T47D (cell line): ENCODE measurements at regions not wholly inside any gene's neighbourhood (a gene's known extent, or its start where the extent isn't known, plus 50 kb on each side); places are given as distances from the start of the nearest gene placed in this dataset.

ENCODE experiments used
- DNase-seq, 2 experiments: peaks; one replicate each; pipeline versions ENCODE4 v3.0.0 to v3.0.0-alpha.2; 2011 to 2012; ENCODE audit warnings: low read depth in 1 of 2, low spot score in 1 of 2
- JUND ChIP-seq: IDR thresholded peaks from 2 replicates; pipeline ENCODE4 v1.6.1; 2012; ENCODE audit warnings: low read depth
- in situ Hi-C: cut with HindIII; loops from 2 replicates; pipeline ENCODE4 v1.10.0; 2016; ENCODE audit warnings: low sequenced_read_pairs, low pct_unique_long_range_greater_than_20kb

DNA sequence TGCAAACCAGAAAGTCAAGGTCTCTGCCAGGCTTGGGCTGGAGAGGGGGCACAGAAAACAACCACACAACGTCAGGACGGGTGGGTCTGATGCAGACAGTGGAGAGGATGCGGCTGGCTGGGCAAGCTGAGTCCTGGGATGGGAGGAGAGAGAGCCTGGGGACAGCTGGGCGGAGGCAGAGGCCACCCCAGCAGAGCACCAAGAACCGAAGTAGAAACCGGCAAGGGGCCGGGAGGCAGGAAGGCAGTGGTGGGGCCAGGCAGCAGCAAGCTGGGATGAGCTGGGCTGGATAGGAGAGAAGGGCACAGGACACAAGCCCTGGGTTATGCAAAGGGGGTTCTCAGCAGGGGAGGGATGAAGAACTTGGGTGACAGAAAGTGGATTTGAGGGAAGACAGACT lies 188.2 kb downstream of the SHANK2 start:
- in situ Hi-C loops, result no loop called here
- no peak for TF ChIP-seq JUND
- DNase-seq, result no peak

DNA sequence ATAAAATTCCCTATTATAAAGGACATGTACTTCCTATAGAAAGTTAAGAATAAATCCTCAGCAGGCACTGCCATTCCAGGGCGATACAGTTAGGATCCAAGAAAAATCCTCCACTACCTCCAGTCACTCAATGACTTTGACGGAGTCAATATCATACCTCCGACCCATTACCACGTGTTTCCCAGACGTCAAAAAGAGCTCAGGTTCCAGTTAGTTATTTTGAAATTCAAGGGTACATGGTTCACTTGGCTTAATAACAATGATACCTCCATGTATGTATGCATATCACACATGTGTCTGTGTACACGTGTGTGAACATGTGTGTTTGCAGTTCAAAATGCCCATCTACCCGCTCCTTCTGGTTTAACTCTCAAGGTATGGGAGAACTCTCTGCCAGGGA lies 189.2 kb downstream of the SHANK2 start:
- TF ChIP-seq JUND, result no peak
- no peak for DNase-seq
- in situ Hi-C loops, result no loop called here

DNA sequence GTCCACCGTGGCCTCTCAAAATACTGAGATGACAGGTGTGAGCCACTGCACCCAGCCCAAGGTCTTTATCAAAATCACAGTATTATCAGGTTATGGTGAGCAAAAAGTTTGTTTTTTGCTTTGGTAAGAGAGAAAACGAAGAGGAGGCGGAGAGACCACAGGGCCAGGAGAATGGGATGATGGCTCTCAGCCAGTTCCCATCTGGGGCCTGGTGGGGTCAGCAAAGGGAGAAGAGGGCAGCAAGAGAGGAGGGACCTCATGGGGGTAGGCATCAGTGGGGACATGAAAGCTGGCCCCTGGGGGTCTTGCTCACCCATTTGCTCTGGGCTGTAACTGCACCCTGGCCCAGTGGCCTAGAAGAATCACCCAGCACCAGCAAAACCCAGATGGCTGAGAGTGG lies 190.2 kb downstream of the SHANK2 start:
- DNase-seq, result no peak
- in situ Hi-C loops, result no loop called here
- TF ChIP-seq JUND, result no peak

DNA sequence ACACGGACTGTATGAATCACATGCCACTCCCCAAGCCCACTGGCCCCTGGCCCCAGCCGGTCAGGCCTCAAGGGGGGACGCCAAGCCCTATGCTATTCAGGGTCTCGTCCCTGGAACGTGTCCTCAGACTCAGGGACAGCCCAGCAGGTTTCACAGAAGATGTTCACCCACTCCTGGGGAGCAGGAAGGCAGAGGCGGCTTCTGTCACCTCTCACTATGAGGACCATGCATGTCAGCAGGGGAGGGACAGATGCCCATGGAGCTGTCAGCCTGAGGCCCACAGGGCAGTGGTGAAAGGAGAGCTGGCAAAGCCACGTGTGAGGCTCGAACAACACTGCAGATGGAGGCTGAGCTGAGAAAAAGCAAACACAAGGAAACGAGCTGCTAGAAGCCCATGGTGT lies 192.0 kb downstream of the SHANK2 start:
- in situ Hi-C loops, result no loop called here
- DNase-seq, result no peak
- TF ChIP-seq JUND, result no peak

DNA sequence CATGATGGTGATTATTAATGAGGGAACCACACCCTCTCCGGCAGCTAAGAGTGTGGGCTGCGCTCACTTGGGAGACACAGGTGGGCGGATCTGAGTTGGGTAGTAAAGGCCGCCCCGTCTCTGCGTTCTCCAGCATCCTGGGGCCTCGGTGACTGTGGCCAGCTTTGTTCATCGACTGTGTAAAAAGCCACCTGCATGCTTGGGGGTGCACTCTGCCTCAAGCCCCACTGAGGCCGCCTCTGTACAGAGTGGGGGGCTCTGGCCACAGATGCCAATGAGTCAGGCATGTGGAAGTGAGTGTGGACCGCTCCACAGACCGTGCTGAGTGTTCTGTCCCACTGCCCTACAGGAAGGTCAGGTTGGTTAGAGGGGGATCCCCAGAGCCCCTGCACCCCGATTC lies 192.7 kb downstream of the SHANK2 start:
- DNase-seq, result no peak
- TF ChIP-seq JUND, result no peak
- in situ Hi-C loops, result no loop called here

DNA sequence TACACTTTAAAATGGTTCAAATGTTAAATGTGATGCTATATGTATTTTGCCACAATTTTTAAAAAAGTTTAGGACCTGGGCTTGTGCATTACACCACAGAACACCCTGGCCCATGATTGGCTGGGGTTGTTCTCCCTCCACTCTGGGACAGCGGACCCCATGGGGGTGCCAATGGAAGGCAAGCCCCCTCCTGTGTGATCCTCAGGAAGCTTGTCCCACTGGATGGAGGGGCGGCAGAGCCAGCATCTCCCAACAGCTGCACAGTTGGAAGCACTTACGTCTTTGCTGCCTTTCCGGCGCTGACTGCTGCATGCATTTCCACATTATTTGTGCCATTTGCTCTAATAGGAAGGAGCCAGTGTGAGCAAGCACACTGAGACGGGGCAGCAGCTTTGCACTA lies 196.5 kb downstream of the SHANK2 start:
- no peak for TF ChIP-seq JUND
- in situ Hi-C loops, result no loop called here
- DNase-seq, result no peak
